Esophagus squamous epithelium (tissue), 5 donors: ENCODE measurements at regions not wholly inside any gene's neighbourhood (a gene's known extent, or its start where the extent isn't known, plus 50 kb on each side); places are given as distances from the start of the nearest gene placed in this dataset.
"Not testable (repeated sequence)": the region's sequence is repeated elsewhere in the genome, so short reads cannot be mapped to it uniquely, and the experiment has no call there.

Experiments used
- DNase-seq: peaks from one replicate; lab custom pipeline; 2025; lab: John Stamatoyannopoulos, UW
- H3K27ac ChIP-seq, 4 donors: fragments of 200-600 bp; sonication (generic); one replicate each; pipeline ENCODE4 v1.5.1; 2016 to 2019; ENCODE audit warnings: mild to moderate bottlenecking in 1 of 4
- H3K27me3 ChIP-seq, 4 donors: fragments of 200-600 bp; sonication (generic); 1 replicate in 3 of 4; 2 replicates in 1 of 4; pipeline versions ENCODE4 v1.5.1 to v1.6.0; 2017 to 2021; ENCODE audit warnings: antibody characterized with exemption in 1 of 4
- H3K36me3 ChIP-seq, 3 donors: fragments of 200-600 bp; sonication (generic); one replicate each; pipeline ENCODE4 v1.5.1; 2016 to 2019
- H3K4me1 ChIP-seq, 3 donors: fragments of 200-600 bp; sonication (generic); one replicate each; pipeline ENCODE4 v1.5.1; 2017 to 2019
- H3K4me3 ChIP-seq, 4 donors: fragments of 200-600 bp; sonication (generic); 1 replicate in 3 of 4; 2 replicates in 1 of 4; pipeline ENCODE4 v1.5.1; 2016 to 2019; ENCODE audit warnings: mild to moderate bottlenecking in 2 of 4, moderate library complexity in 1 of 4
- H3K9me3 ChIP-seq, 3 donors: fragments of 200-600 bp; sonication (generic); one replicate each; pipeline ENCODE4 v1.5.1; 2016 to 2019
- CTCF ChIP-seq, 6 experiments: fragments of 450-650 bp in 4 of 6; fragments of 200-600 bp in 2 of 6; sonication (generic) in 2 of 6; IDR thresholded peaks; one replicate each; pipeline ENCODE4 v1.5.1; 2016 to 2019; ENCODE audit warnings: antibody characterized with exemption in 6 of 6, mild to moderate bottlenecking in 4 of 6, moderate library complexity in 4 of 6
- POLR2A ChIP-seq, 4 donors: fragments of 450-650 bp; IDR thresholded peaks; one replicate each; pipeline ENCODE4 v1.6.1; 2017; ENCODE audit warnings: antibody characterized with exemption in 4 of 4, mild to moderate bottlenecking in 4 of 4, moderate library complexity in 3 of 4
- WGBS, 2 donors: methylation state at CpG; one replicate each; pipeline ENCODE4 v1.1.5; 2018; 5-methylcytosine and 5-hydroxymethylcytosine counted together
- intact Hi-C: fragments of 100-400 bp; cut with DNase I; formaldehyde crosslinking; loops from one replicate; pipeline ENCODE4 v1.15.0; 2022
- donor health status: DM: yes; HTN: yes; CAD: no.

GRCh38 chr1:213512316-213512715 lies 461.3 kb downstream of the RPS6KC1 start:
- no peaks in the 10 kb centered on the region for H3K36me3 ChIP-seq
- H3K27ac ChIP-seq: no peak overlapping the region
- H3K4me3 ChIP-seq: no peak overlapping the region
- intact Hi-C loops: no loop called here
- 64 to 73% methylated on average over 5 of the region's 5 CpGs for WGBS, 2 donors
- H3K27me3 ChIP-seq: no peaks in the 10 kb centered on the region
- no peaks in the 10 kb centered on the region for H3K9me3 ChIP-seq
- DNase-seq: no peak
- no peaks in the 10 kb centered on the region for H3K4me1 ChIP-seq
- TF ChIP-seq CTCF (IDR thresholded peaks at IDR 0.05) (no peak), POLR2A (IDR thresholded peaks at IDR 0.05) (no peak)

GRCh38 chr1:213513006-213513405 lies 462.0 kb downstream of the RPS6KC1 start:
- TF ChIP-seq POLR2A (IDR thresholded peaks at IDR 0.05): no peak
- no peak for TF ChIP-seq CTCF (IDR thresholded peaks at IDR 0.05)
- no peaks in the 10 kb centered on the region for H3K36me3 ChIP-seq

GRCh38 chr1:213514408-213515179 lies 463.6 kb downstream of the RPS6KC1 start:
- H3K27me3 ChIP-seq, H3K4me3 ChIP-seq, H3K36me3 ChIP-seq, H3K9me3 ChIP-seq, H3K4me1 ChIP-seq, DNase-seq, H3K27ac ChIP-seq, intact Hi-C loops: not testable (repeated sequence)
- 86 to 92% methylated on average over 3 of the region's 5 CpGs for WGBS, 2 donors

More at GRCh38 chr1:213513006-213513405, 462.0 kb downstream of the RPS6KC1 start:
- WGBS, 2 donors: 41 to 56% methylated on average over 2 of the region's 2 CpGs
- Histone ChIP-seq H3K27me3 (no peaks in the 10 kb centered on the region), H3K4me1 (no peaks in the 10 kb centered on the region), H3K4me3 (no peak overlapping the region), H3K9me3 (no peaks in the 10 kb centered on the region), H3K27ac (no peak overlapping the region)
- intact Hi-C loops: no loop called here
- DNase-seq: no peak

- Histone ChIP-seq H3K4me3 (no peak overlapping the region), H3K27ac (no peak overlapping the region), H3K36me3 (no peaks in the 10 kb centered on the region), H3K27me3 (peaks cover 0 to 2% (median 0%) of the 10 kb centered on the region in 4 donors), H3K9me3 (no peaks in the 10 kb centered on the region), H3K4me1 (no peaks in the 10 kb centered on the region)
- DNase-seq: no peak
- intact Hi-C loops: no loop called here
- 17 to 34% methylated on average over 4 of the region's 4 CpGs for WGBS, 2 donors
- no peak for TF ChIP-seq POLR2A (IDR thresholded peaks at IDR 0.05)
Observed at GRCh38 chr1:213519098-213519497, 468.1 kb downstream of the RPS6KC1 start.

GRCh38 chr1:213521206-213521605 lies 466.6 kb upstream of the PROX1 start:
- Histone ChIP-seq H3K36me3 (no peaks in the 10 kb centered on the region), H3K27ac (no peak overlapping the region), H3K4me1 (no peaks in the 10 kb centered on the region), H3K9me3 (no peaks in the 10 kb centered on the region), H3K27me3 (peaks cover 0 to 6% (median 0%) of the 10 kb centered on the region in 4 donors), H3K4me3 (no peak overlapping the region)
- TF ChIP-seq CTCF (IDR thresholded peaks at IDR 0.05): no peak
- TF ChIP-seq POLR2A (IDR thresholded peaks at IDR 0.05): no peak
- 80 to 84% methylated on average over 2 of the region's 2 CpGs for WGBS, 2 donors
- no peak for DNase-seq
- intact Hi-C loops: no loop called here

- Histone ChIP-seq H3K27me3 (peaks cover 0 to 6% (median 0%) of the 10 kb centered on the region in 4 donors), H3K27ac (no peak overlapping the region), H3K4me1 (no peaks in the 10 kb centered on the region), H3K4me3 (no peak overlapping the region), H3K9me3 (no peaks in the 10 kb centered on the region), H3K36me3 (no peaks in the 10 kb centered on the region)
- 61 to 69% methylated on average over 9 to 10 of the region's 10 CpGs for WGBS, 2 donors
- no peak for DNase-seq
- TF ChIP-seq POLR2A (IDR thresholded peaks at IDR 0.05) (no peak), CTCF (IDR thresholded peaks at IDR 0.05) (no peak)
- intact Hi-C loops: no loop called here
Observed at GRCh38 chr1:213523781-213524398, 463.9 kb upstream of the PROX1 start.
